AG04449 (cell line): ENCODE measurements at regions not wholly inside any gene's neighbourhood (a gene's known extent, or its start where the extent isn't known, plus 50 kb on each side); places are given as distances from the start of the nearest gene placed in this dataset.
"Not testable (repeated sequence)": the region's sequence is repeated elsewhere in the genome, so short reads cannot be mapped to it uniquely, and the experiment has no call there.

Experiments
- CTCF ChIA-PET: fragments of 350-600 bp; formaldehyde crosslinking; extraction: SDS; loops from one replicate; lab custom pipeline; 2021; ENCODE audit warnings: antibody characterized with exemption; lab: Yijun Ruan, JAX
- POLR2A ChIA-PET: fragments of 400-600, 350-600 bp; formaldehyde crosslinking; extraction: SDS; loops from one replicate; lab custom pipeline; 2020; ENCODE audit warnings: antibody characterized with exemption, inconsistent platforms; lab: Yijun Ruan, JAX
- DNase-seq: peaks from one replicate; pipeline ENCODE4 v3.0.0-alpha.2; 2010; ENCODE audit warnings: low read depth, low spot score
- H3K4me3 ChIP-seq: 2 replicates; pipeline ENCODE4 v1.5.1; 2011; ENCODE audit warnings: low read depth, mild to moderate bottlenecking, control low read depth, low read length
- TF ChIP-seq, protein P1 (sequence below): IDR thresholded peaks from one replicate; pipeline ENCODE4 v1.5.1; 2011; ENCODE audit warnings: mild to moderate bottlenecking, moderate library complexity, low read length, control low read depth, inconsistent platforms; ENCODE audit not compliant: insufficient read depth; ENCODE audit errors: missing control alignments

DNA sequence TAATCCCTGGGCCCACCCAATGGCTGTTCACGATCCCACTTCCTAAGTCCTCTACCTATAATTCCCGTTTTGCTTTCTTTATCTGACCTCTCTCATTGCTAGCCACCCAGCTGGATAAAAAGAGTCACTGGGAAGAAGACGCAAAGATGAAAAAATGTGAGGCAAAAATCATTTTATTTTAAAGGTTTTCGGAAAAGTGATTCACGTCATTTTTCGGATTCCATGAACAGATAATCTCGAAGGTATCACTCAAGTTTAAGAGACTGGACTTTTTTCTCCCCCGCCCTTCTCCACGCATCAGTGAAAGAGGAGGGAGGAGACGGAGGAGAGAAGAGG, 266.6 kb downstream of the CGGBP1 start:
- no peak overlapping the region for H3K4me3 ChIP-seq
- ChIA-PET CTCF (no interaction called here), POLR2A (no interaction called here)
- TF ChIP-seq, protein P1, sequence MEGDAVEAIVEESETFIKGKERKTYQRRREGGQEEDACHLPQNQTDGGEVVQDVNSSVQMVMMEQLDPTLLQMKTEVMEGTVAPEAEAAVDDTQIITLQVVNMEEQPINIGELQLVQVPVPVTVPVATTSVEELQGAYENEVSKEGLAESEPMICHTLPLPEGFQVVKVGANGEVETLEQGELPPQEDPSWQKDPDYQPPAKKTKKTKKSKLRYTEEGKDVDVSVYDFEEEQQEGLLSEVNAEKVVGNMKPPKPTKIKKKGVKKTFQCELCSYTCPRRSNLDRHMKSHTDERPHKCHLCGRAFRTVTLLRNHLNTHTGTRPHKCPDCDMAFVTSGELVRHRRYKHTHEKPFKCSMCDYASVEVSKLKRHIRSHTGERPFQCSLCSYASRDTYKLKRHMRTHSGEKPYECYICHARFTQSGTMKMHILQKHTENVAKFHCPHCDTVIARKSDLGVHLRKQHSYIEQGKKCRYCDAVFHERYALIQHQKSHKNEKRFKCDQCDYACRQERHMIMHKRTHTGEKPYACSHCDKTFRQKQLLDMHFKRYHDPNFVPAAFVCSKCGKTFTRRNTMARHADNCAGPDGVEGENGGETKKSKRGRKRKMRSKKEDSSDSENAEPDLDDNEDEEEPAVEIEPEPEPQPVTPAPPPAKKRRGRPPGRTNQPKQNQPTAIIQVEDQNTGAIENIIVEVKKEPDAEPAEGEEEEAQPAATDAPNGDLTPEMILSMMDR = no peak
- DNase-seq = no peak

GRCh38 chr3:87791248-87792027, 267.4 kb downstream of the CGGBP1 start:
- ChIA-PET CTCF (no interaction called here), POLR2A (no interaction called here)
- H3K4me3 ChIP-seq = no peak overlapping the region
- TF ChIP-seq, protein P1 = no peak
- DNase-seq = no peak

DNA sequence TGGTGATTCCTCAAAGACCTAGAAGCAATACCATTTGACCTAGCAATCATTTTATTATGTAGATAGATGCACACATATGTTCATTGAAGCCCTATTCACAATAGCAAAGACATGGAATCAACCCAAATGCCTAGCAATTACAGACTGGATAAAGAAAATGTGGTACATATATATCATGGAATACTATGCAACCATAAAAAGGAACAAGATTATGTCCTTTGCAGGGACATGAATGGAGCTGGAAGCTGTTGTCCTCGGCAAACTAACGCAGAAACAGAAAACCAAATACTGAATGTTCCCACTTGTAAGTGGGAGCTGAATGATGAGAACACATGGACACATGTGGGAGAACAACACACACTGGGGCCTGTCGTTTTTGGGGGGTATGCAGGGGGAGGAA, 269.8 kb downstream of the CGGBP1 start:
- CTCF ChIA-PET, POLR2A ChIA-PET, H3K4me3 ChIP-seq, DNase-seq: not testable (repeated sequence)

DNA sequence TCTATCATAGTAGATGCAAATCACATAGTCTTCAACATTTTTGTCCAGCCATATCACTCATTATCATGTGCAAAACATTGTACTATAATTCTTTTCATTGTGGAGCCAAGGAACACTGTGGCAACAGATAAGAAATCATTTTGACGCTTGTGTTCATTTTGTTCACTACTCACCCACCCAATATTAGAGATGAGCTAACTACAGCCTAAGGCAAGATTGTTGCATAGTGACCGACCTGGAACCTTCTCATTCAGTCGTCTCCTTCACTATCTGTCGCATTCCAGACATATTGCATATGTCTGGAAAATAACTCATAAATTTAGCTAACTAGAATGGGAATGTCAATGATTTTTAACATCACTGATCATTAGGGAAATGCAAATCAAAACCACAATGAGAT, 270.3 kb downstream of the CGGBP1 start:
- ChIA-PET CTCF (no interaction called here), POLR2A (no interaction called here)
- TF ChIP-seq, protein P1 = no peak
- no peak for DNase-seq
- H3K4me3 ChIP-seq = no peak overlapping the region

DNA sequence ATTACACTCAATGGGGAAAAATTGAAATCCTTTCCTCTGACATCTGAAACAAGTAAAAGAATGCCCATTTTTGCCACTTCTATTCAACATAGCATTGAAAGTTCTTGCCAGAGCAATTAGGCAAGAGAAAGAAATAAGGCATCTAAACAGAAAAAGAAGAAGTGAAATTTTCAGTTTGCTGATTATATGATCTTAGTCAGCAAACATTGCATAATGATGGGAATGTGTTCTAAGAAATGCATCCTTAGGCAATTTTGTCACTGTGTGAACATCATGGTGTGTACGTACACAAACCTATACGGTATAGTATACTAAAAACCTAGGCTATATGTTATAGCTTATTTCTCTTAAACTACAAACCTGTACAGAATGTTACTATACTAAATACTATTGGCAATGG, 278.0 kb downstream of the CGGBP1 start:
- TF ChIP-seq, protein P1 = no peak
- DNase-seq = no peak
- CTCF ChIA-PET = no interaction called here
- POLR2A ChIA-PET = no interaction called here
- no peak overlapping the region for H3K4me3 ChIP-seq

- H3K4me3 ChIP-seq = no peak overlapping the region
- DNase-seq = no peak
- CTCF ChIA-PET = no interaction called here
- POLR2A ChIA-PET = no interaction called here
- TF ChIP-seq, protein P1 = no peak
These were observed 279.9 kb downstream of the CGGBP1 start for GRCh38 chr3:87778876-87779275.
